ENCODE measurements at regions not wholly inside any gene's neighbourhood (a gene's known extent, or its start where the extent isn't known, plus 50 kb on each side); places are given as distances from the start of the nearest gene placed in this dataset.

- DNase-seq: no peak
Measured at GRCh38 chr3:181764544-181764943, 52.8 kb downstream of the SOX2 start.

GRCh38 chr3:181770296-181770695 is 58.6 kb downstream of the SOX2 start:
- DNase-seq: no peak

GRCh38 chr3:181771120-181771519 is 59.4 kb downstream of the SOX2 start:
- no peak for DNase-seq

GRCh38 chr3:181772166-181772565 is 60.4 kb downstream of the SOX2 start:
- DNase-seq: no peak

- no peak for DNase-seq
Measured at GRCh38 chr3:181773921-181774320, 62.2 kb downstream of the SOX2 start.

GRCh38 chr3:181782306-181782954 is 70.7 kb downstream of the SOX2 start:
- no peak for DNase-seq

GRCh38 chr3:181790561-181790960 is 78.8 kb downstream of the SOX2 start:
- DNase-seq: no peak

GRCh38 chr3:181791056-181791955 is 79.6 kb downstream of the SOX2 start:
- no peak for DNase-seq

GRCh38 chr3:181793006-181793405 is 81.3 kb downstream of the SOX2 start:
- DNase-seq: no peak

GRCh38 chr3:181794011-181794790 is 82.5 kb downstream of the SOX2 start:
- no peak for DNase-seq

- no peak for DNase-seq
Measured at GRCh38 chr3:181796641-181797040, 84.9 kb downstream of the SOX2 start.

GRCh38 chr3:181797431-181797830 is 85.7 kb downstream of the SOX2 start:
- DNase-seq: no peak

- no peak for DNase-seq
Measured at GRCh38 chr3:181805703-181806102, 94.0 kb downstream of the SOX2 start.

- no peak for DNase-seq
Measured at GRCh38 chr3:181808053-181808452, 96.3 kb downstream of the SOX2 start.

GRCh38 chr3:181823716-181824115 is 112.0 kb downstream of the SOX2 start:
- no peak for DNase-seq

GRCh38 chr3:181824961-181825360 is 113.2 kb downstream of the SOX2 start:
- no peak for DNase-seq

- no peak for DNase-seq
Measured at GRCh38 chr3:181839039-181839915, 127.6 kb downstream of the SOX2 start.

GRCh38 chr3:181839916-181840297 is 128.2 kb downstream of the SOX2 start:
- no peak for DNase-seq

- DNase-seq: no peak
Measured at GRCh38 chr3:181844211-181844610, 132.5 kb downstream of the SOX2 start.

- no peak for DNase-seq
Measured at GRCh38 chr3:181847276-181847675, 135.6 kb downstream of the SOX2 start.

GRCh38 chr3:181851063-181851462 is 139.3 kb downstream of the SOX2 start:
- no peak for DNase-seq

GRCh38 chr3:181855825-181856224 is 144.1 kb downstream of the SOX2 start:
- DNase-seq: no peak

GRCh38 chr3:181859518-181859917 is 147.8 kb downstream of the SOX2 start:
- no peak for DNase-seq

Data from activated effector memory CD4-positive, alpha-beta T cell treated with Interleukin-2 at 50 U/mL for 16 hours (primary cell).